ENCODE measurements at regions not wholly inside any gene's neighbourhood (a gene's known extent, or its start where the extent isn't known, plus 50 kb on each side); places are given as distances from the start of the nearest gene placed in this dataset.

GRCh38 chr3:31407665-31408064 is 125.1 kb upstream of the STT3B start:
- H3K4me1 Mint-ChIP-seq (ENCODE audit: low read depth): peaks cover 12% of the 10 kb centered on the region
- intact Hi-C loops (cut with micrococcal nuclease): no loop called here
- H3K27me3 Mint-ChIP-seq: no peaks in the 10 kb centered on the region
- H3K4me3 Mint-ChIP-seq: no peak overlapping the region
- no peak for DNase-seq
- no peaks in the 10 kb centered on the region for H3K9me3 Mint-ChIP-seq
- ChIA-PET CTCF (interaction anchor here (0.6 kb wide), 1 partner anchor 35 kb away, joined by 4 read pairs; no protein-coding TSS in a partner anchor), POLR2A (no interaction called here)
- H3K36me3 Mint-ChIP-seq: peaks cover 2% of the 10 kb centered on the region
- no peak overlapping the region for H3K27ac Mint-ChIP-seq

- Mint-ChIP-seq H3K27me3 (no peaks in the 10 kb centered on the region), H3K36me3 (peaks cover 2% of the 10 kb centered on the region), H3K9me3 (no peaks in the 10 kb centered on the region), H3K27ac (no peak overlapping the region), H3K4me1 (ENCODE audit: low read depth) (peaks cover 12% of the 10 kb centered on the region), H3K4me3 (no peak overlapping the region)
- ChIA-PET CTCF (no interaction called here), POLR2A (no interaction called here)
- no peak for DNase-seq
- intact Hi-C loops (cut with micrococcal nuclease): no loop called here
Measured at GRCh38 chr3:31408720-31409119, 124.0 kb upstream of the STT3B start.

- Mint-ChIP-seq H3K36me3 (peaks cover 2% of the 10 kb centered on the region), H3K27me3 (no peaks in the 10 kb centered on the region), H3K4me1 (ENCODE audit: low read depth) (peaks cover 12% of the 10 kb centered on the region), H3K4me3 (no peak overlapping the region), H3K9me3 (no peaks in the 10 kb centered on the region), H3K27ac (no peak overlapping the region)
- no peak for DNase-seq
- intact Hi-C loops (cut with micrococcal nuclease): no loop called here
- ChIA-PET CTCF (no interaction called here), POLR2A (no interaction called here)
Measured at GRCh38 chr3:31409389-31409788, 123.3 kb upstream of the STT3B start.

GRCh38 chr3:31409866-31410265 is 122.9 kb upstream of the STT3B start:
- no peak overlapping the region for H3K4me3 Mint-ChIP-seq
- no peak for DNase-seq
- no peak overlapping the region for H3K27ac Mint-ChIP-seq
- H3K36me3 Mint-ChIP-seq: peaks cover 2% of the 10 kb centered on the region
- CTCF ChIA-PET: no interaction called here
- H3K4me1 Mint-ChIP-seq (ENCODE audit: low read depth): peaks cover 12% of the 10 kb centered on the region
- intact Hi-C loops (cut with micrococcal nuclease): no loop called here
- H3K27me3 Mint-ChIP-seq: no peaks in the 10 kb centered on the region
- no peaks in the 10 kb centered on the region for H3K9me3 Mint-ChIP-seq
- POLR2A ChIA-PET: no interaction called here

- no peak overlapping the region for H3K4me3 Mint-ChIP-seq
- H3K36me3 Mint-ChIP-seq: peaks cover 2% of the 10 kb centered on the region
- H3K4me1 Mint-ChIP-seq (ENCODE audit: low read depth): peaks cover 12% of the 10 kb centered on the region
- DNase-seq: no peak
- intact Hi-C loops (cut with micrococcal nuclease): no loop called here
- ChIA-PET POLR2A (no interaction called here), CTCF (no interaction called here)
- no peaks in the 10 kb centered on the region for H3K27me3 Mint-ChIP-seq
- H3K9me3 Mint-ChIP-seq: no peaks in the 10 kb centered on the region
- H3K27ac Mint-ChIP-seq: no peak overlapping the region
Measured at GRCh38 chr3:31410411-31410810, 122.3 kb upstream of the STT3B start.

- peaks cover 10% of the 10 kb centered on the region for H3K4me1 Mint-ChIP-seq (ENCODE audit: low read depth)
- intact Hi-C loops (cut with micrococcal nuclease): no loop called here
- no peak for DNase-seq
- H3K27me3 Mint-ChIP-seq: no peaks in the 10 kb centered on the region
- H3K27ac Mint-ChIP-seq: no peak overlapping the region
- no peaks in the 10 kb centered on the region for H3K9me3 Mint-ChIP-seq
- ChIA-PET CTCF (no interaction called here), POLR2A (no interaction called here)
- peaks cover 2% of the 10 kb centered on the region for H3K36me3 Mint-ChIP-seq
- H3K4me3 Mint-ChIP-seq: no peak overlapping the region
Measured at GRCh38 chr3:31412832-31413231, 119.9 kb upstream of the STT3B start.

- Mint-ChIP-seq H3K36me3 (peaks cover 2% of the 10 kb centered on the region), H3K4me3 (no peak overlapping the region), H3K9me3 (no peaks in the 10 kb centered on the region), H3K27me3 (no peaks in the 10 kb centered on the region), H3K4me1 (ENCODE audit: low read depth) (peaks cover 8% of the 10 kb centered on the region), H3K27ac (no peak overlapping the region)
- intact Hi-C loops (cut with micrococcal nuclease): no loop called here
- ChIA-PET POLR2A (no interaction called here), CTCF (no interaction called here)
- no peak for DNase-seq
Measured at GRCh38 chr3:31413515-31413914, 119.2 kb upstream of the STT3B start.

GRCh38 chr3:31416980-31417379 is 115.7 kb upstream of the STT3B start:
- Mint-ChIP-seq H3K27ac (no peak overlapping the region), H3K9me3 (no peaks in the 10 kb centered on the region), H3K36me3 (no peaks in the 10 kb centered on the region), H3K4me1 (ENCODE audit: low read depth) (peaks cover 7% of the 10 kb centered on the region), H3K27me3 (no peaks in the 10 kb centered on the region), H3K4me3 (no peak overlapping the region)
- ChIA-PET POLR2A (no interaction called here), CTCF (no interaction called here)
- no peak for DNase-seq
- intact Hi-C loops (cut with micrococcal nuclease): no loop called here

- POLR2A ChIA-PET: no interaction called here
Measured at GRCh38 chr3:31417486-31417885, 115.2 kb upstream of the STT3B start.

DNA sequence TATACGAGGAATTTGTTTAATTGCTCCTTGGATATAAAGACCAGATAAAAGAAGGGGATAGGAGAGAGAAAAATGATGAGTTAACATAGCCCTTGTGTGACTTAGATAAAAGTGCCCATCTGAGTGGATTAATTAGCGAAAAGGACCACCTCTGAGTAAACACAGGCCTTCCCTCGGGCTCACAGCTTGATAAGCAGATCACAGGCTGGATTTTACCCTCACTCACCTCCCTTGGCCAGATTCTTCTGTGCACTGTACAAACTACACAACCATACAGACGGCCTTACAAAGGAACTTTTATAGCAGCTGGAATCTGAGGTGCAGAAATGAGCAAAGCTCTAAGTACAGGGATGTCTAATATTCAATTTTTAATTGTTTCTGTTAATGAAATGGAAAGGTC is 112.4 kb upstream of the STT3B start:
- peaks cover 4% of the 10 kb centered on the region for H3K9me3 Mint-ChIP-seq

More at GRCh38 chr3:31417486-31417885, 115.2 kb upstream of the STT3B start:
- no peak for DNase-seq
- CTCF ChIA-PET: interaction anchor here (0.6 kb wide), 1 partner anchor 22 kb away, joined by 3 read pairs; no protein-coding TSS in a partner anchor
- no peaks in the 10 kb centered on the region for H3K9me3 Mint-ChIP-seq
- H3K4me3 Mint-ChIP-seq: no peak overlapping the region
- H3K4me1 Mint-ChIP-seq (ENCODE audit: low read depth): peaks cover 10% of the 10 kb centered on the region
- H3K27me3 Mint-ChIP-seq: no peaks in the 10 kb centered on the region
- no peak overlapping the region for H3K27ac Mint-ChIP-seq
- no peaks in the 10 kb centered on the region for H3K36me3 Mint-ChIP-seq
- intact Hi-C loops (cut with micrococcal nuclease): no loop called here

DNA sequence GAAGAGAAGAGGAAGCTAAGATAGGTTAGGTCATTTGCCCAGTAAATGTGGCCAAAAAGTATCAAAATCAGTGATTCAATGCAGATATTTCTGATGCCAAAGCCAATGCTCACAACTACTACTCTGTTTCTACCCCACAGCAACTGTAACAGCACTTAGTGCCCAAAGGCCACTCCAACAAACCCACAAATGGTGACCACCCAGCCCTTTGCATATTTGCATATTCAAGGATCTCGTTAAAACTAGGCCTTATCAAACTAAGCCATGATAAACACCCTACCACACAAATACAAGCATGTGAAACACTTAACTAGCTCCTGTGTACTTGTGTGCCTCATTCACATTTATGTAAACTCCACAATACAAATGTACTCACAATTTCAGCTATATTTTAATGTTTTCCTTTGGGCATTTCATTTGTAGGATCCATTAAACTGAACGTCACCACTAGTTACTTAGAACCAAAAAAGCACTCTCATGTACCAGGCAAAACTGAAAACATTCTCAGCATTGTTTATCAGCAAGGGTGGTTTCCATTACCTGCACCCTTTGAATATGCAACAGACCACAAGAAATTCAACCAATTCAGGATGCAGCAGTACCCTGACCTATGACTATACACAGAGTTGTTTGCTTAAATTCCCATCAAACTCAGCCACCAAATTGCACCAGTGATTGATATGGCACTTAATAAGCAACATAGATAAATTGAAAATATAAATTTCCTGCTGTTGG is 111.2 kb upstream of the STT3B start:
- Mint-ChIP-seq H3K4me1 (ENCODE audit: low read depth) (peaks cover 10% of the 10 kb centered on the region), H3K27me3 (no peaks in the 10 kb centered on the region), H3K4me3 (no peak overlapping the region), H3K27ac (peak overlapping the region; percentile 1), H3K36me3 (peaks cover 2% of the 10 kb centered on the region), H3K9me3 (peaks cover 7% of the 10 kb centered on the region)
- CTCF ChIA-PET: no interaction called here
- no peak for DNase-seq
- intact Hi-C loops (cut with micrococcal nuclease): no loop called here
- POLR2A ChIA-PET: interaction anchor here (1.7 kb wide), 1 partner anchor 111 kb away, joined by 5 read pairs; the partner anchor contains the start of gene STT3B

More for the DNA sequence above, 112.4 kb upstream of the STT3B start:
- POLR2A ChIA-PET: no interaction called here
- H3K27ac Mint-ChIP-seq: no peak overlapping the region
- H3K4me3 Mint-ChIP-seq: no peak overlapping the region
- H3K36me3 Mint-ChIP-seq: no peaks in the 10 kb centered on the region
- peaks cover 10% of the 10 kb centered on the region for H3K4me1 Mint-ChIP-seq (ENCODE audit: low read depth)
- no peak for DNase-seq
- intact Hi-C loops (cut with micrococcal nuclease): no loop called here
- CTCF ChIA-PET: no interaction called here
- no peaks in the 10 kb centered on the region for H3K27me3 Mint-ChIP-seq

DNA sequence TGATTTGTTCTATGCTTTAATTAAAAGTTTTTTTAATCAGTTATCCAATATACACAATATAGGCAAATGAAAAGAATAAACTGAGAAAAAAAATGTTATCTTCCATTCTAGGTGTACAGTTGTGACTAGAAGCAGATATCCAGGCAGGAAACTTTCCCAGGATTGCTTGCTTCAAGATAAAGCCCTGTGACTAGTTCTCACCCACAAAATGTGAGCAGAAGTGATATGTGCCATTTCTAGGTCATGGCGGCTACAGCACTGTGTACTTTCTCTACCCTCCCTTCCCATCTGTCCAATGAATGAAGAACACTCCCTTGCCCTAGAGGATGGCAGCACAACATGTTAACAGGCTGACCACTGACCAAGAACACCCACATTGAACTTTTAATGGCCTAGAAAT is 110.5 kb upstream of the STT3B start:
- POLR2A ChIA-PET: interaction anchor here (1.7 kb wide), 1 partner anchor 110 kb away, joined by 5 read pairs; the partner anchor contains the start of gene STT3B
- Mint-ChIP-seq H3K9me3 (peaks cover 7% of the 10 kb centered on the region), H3K27me3 (no peaks in the 10 kb centered on the region), H3K36me3 (peaks cover 2% of the 10 kb centered on the region), H3K27ac (no peak overlapping the region), H3K4me1 (ENCODE audit: low read depth) (peaks cover 10% of the 10 kb centered on the region), H3K4me3 (no peak overlapping the region)
- DNase-seq: no peak
- CTCF ChIA-PET: no interaction called here
- intact Hi-C loops (cut with micrococcal nuclease): no loop called here

GRCh38 chr3:31423482-31423881 is 109.2 kb upstream of the STT3B start:
- ChIA-PET POLR2A (no interaction called here), CTCF (no interaction called here)
- peaks cover 9% of the 10 kb centered on the region for H3K9me3 Mint-ChIP-seq
- H3K27ac Mint-ChIP-seq: no peak overlapping the region
- H3K27me3 Mint-ChIP-seq: no peaks in the 10 kb centered on the region
- no peak for DNase-seq
- intact Hi-C loops (cut with micrococcal nuclease): no loop called here
- H3K4me1 Mint-ChIP-seq (ENCODE audit: low read depth): peaks cover 10% of the 10 kb centered on the region
- H3K4me3 Mint-ChIP-seq: no peak overlapping the region
- H3K36me3 Mint-ChIP-seq: peaks cover 2% of the 10 kb centered on the region
